Activated naive CD8-positive, alpha-beta T cell treated with anti-CD3 and anti-CD28 coated beads for 36 hours (primary cell): ENCODE measurements at regions not wholly inside any gene's neighbourhood (a gene's known extent, or its start where the extent isn't known, plus 50 kb on each side); places are given as distances from the start of the nearest gene placed in this dataset.
A peak's percentile ranks its signal among the peaks of the same experiment; 100 is the strongest.

Source experiments
- DNase-seq: peaks from one replicate; pipeline ENCODE4 v3.0.0; 2021
- H3K27ac Mint-ChIP-seq: one replicate; pipeline ENCODE4 v1.8.0; 2022; ENCODE audit warnings: mild to moderate bottlenecking, moderate library complexity, mixed read lengths
- H3K27me3 Mint-ChIP-seq: one replicate; pipeline ENCODE4 v1.8.0; 2022; ENCODE audit warnings: mild to moderate bottlenecking, mixed read lengths
- H3K36me3 Mint-ChIP-seq: one replicate; pipeline ENCODE4 v1.8.0; 2021; ENCODE audit warnings: mild to moderate bottlenecking, mixed read lengths
- H3K4me1 Mint-ChIP-seq: one replicate; pipeline ENCODE4 v1.8.0; 2021; ENCODE audit warnings: mixed read lengths
- H3K4me3 Mint-ChIP-seq: one replicate; pipeline ENCODE4 v1.8.0; 2022; ENCODE audit warnings: mild to moderate bottlenecking, moderate library complexity, mixed read lengths
- H3K9me3 Mint-ChIP-seq: one replicate; pipeline ENCODE4 v1.8.0; 2022; ENCODE audit warnings: mixed read lengths

- no peak overlapping the region for H3K4me3 Mint-ChIP-seq
- DNase-seq = no peak
- H3K9me3 Mint-ChIP-seq = no peaks in the 10 kb centered on the region
- no peaks in the 10 kb centered on the region for H3K4me1 Mint-ChIP-seq
- peaks cover 15% of the 10 kb centered on the region for H3K27me3 Mint-ChIP-seq
- no peak overlapping the region for H3K27ac Mint-ChIP-seq
- H3K36me3 Mint-ChIP-seq = no peaks in the 10 kb centered on the region
Observed at GRCh38 chr20:20892328-20892727, 179.9 kb upstream of the RALGAPA2 start.

DNA sequence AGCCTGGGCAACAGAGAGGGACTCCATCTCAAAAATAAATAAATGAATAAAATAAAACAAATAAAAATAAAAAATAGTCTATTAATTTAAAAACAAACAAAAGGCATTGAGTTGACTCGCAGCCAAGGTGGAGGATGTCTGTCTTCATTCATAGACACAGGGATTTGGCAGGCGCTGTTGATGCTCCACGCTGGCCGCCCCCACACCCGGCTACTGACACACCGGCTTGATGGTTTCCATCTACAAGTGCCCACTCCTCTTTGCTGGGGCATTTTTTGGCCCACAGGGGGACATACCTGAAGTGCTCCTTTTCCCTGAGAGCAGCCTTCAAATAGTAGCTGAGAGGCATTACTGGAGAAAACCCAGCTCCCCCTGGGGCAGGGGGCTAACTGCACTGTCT is 178.3 kb upstream of the RALGAPA2 start:
- no peaks in the 10 kb centered on the region for H3K36me3 Mint-ChIP-seq
- no peaks in the 10 kb centered on the region for H3K4me1 Mint-ChIP-seq
- peaks cover 18% of the 10 kb centered on the region for H3K27me3 Mint-ChIP-seq
- DNase-seq = no peak
- no peak overlapping the region for H3K4me3 Mint-ChIP-seq
- no peaks in the 10 kb centered on the region for H3K9me3 Mint-ChIP-seq
- no peak overlapping the region for H3K27ac Mint-ChIP-seq

- peaks cover 18% of the 10 kb centered on the region for H3K27me3 Mint-ChIP-seq
- H3K4me1 Mint-ChIP-seq = no peaks in the 10 kb centered on the region
- H3K9me3 Mint-ChIP-seq = no peaks in the 10 kb centered on the region
- no peaks in the 10 kb centered on the region for H3K36me3 Mint-ChIP-seq
- no peak overlapping the region for H3K27ac Mint-ChIP-seq
- no peak overlapping the region for H3K4me3 Mint-ChIP-seq
- DNase-seq = no peak
Observed at GRCh38 chr20:20888936-20889335, 176.5 kb upstream of the RALGAPA2 start.

- no peaks in the 10 kb centered on the region for H3K9me3 Mint-ChIP-seq
- H3K27me3 Mint-ChIP-seq = peaks cover 18% of the 10 kb centered on the region
Observed at GRCh38 chr20:20888266-20888656, 175.8 kb upstream of the RALGAPA2 start.

GRCh38 chr20:20887593-20888265 is 175.3 kb upstream of the RALGAPA2 start:
- no peak for DNase-seq

More at GRCh38 chr20:20888266-20888656, 175.8 kb upstream of the RALGAPA2 start:
- no peaks in the 10 kb centered on the region for H3K4me1 Mint-ChIP-seq
- H3K4me3 Mint-ChIP-seq = no peak overlapping the region
- no peak for DNase-seq
- no peaks in the 10 kb centered on the region for H3K36me3 Mint-ChIP-seq
- no peak overlapping the region for H3K27ac Mint-ChIP-seq

DNA sequence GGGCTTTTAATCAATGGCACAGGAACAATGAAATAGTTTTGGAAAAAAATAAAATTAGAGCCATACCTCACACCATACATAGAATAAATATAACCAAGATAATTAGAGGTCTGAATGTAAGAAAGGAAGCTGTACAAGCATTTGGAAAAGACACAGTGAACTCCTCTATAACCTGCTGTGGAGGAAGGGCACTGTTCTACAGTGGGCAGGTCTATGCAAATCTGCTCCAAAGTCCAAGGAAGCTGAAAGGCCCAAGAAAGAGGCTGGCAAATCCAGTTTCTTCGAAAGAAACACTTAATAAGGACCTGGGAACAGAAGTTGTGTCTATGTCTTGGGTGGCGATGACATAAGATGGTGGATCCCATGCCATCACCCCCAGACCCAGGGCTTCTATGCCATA is 169.4 kb upstream of the RALGAPA2 start:
- H3K27me3 Mint-ChIP-seq = peaks cover 14% of the 10 kb centered on the region
- DNase-seq = no peak
- H3K4me1 Mint-ChIP-seq = no peaks in the 10 kb centered on the region
- no peaks in the 10 kb centered on the region for H3K9me3 Mint-ChIP-seq
- H3K36me3 Mint-ChIP-seq = no peaks in the 10 kb centered on the region
- no peak overlapping the region for H3K27ac Mint-ChIP-seq
- no peak overlapping the region for H3K4me3 Mint-ChIP-seq

More at GRCh38 chr20:20887593-20888265, 175.3 kb upstream of the RALGAPA2 start:
- no peaks in the 10 kb centered on the region for H3K9me3 Mint-ChIP-seq
- H3K36me3 Mint-ChIP-seq = no peaks in the 10 kb centered on the region
- H3K4me1 Mint-ChIP-seq = no peaks in the 10 kb centered on the region
- H3K27ac Mint-ChIP-seq = no peak overlapping the region
- peaks cover 18% of the 10 kb centered on the region for H3K27me3 Mint-ChIP-seq
- no peak overlapping the region for H3K4me3 Mint-ChIP-seq

DNA sequence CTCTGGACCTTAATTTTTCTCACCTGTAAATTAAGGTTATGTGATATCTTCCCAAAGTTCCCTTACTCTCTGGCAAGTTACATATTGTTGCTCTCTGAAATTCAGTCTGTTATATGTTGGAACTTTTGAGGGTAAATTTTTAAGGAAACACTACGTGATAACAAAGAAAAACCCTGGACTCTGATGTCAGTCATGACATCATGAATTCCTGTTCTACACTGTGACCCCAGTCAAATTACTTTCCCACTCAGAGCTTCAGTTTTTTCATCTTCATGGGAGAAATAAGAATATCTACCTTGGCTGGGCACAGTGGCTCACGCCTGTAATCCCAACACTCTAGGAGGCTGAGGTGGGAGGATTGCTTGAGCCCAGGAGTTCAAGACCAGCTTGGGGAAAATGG is 164.6 kb upstream of the RALGAPA2 start:
- H3K4me1 Mint-ChIP-seq = no peaks in the 10 kb centered on the region
- H3K9me3 Mint-ChIP-seq = no peaks in the 10 kb centered on the region
- H3K27me3 Mint-ChIP-seq = peaks cover 21% of the 10 kb centered on the region
- H3K36me3 Mint-ChIP-seq = no peaks in the 10 kb centered on the region
- H3K4me3 Mint-ChIP-seq = no peak overlapping the region
- no peak for DNase-seq
- no peak overlapping the region for H3K27ac Mint-ChIP-seq

- no peak for DNase-seq
- Mint-ChIP-seq H3K27ac (no peak overlapping the region), H3K4me1 (no peaks in the 10 kb centered on the region), H3K9me3 (no peaks in the 10 kb centered on the region), H3K36me3 (no peaks in the 10 kb centered on the region), H3K4me3 (no peak overlapping the region), H3K27me3 (peaks cover 20% of the 10 kb centered on the region)
Observed at GRCh38 chr20:20875716-20876115, 163.3 kb upstream of the RALGAPA2 start.

DNA sequence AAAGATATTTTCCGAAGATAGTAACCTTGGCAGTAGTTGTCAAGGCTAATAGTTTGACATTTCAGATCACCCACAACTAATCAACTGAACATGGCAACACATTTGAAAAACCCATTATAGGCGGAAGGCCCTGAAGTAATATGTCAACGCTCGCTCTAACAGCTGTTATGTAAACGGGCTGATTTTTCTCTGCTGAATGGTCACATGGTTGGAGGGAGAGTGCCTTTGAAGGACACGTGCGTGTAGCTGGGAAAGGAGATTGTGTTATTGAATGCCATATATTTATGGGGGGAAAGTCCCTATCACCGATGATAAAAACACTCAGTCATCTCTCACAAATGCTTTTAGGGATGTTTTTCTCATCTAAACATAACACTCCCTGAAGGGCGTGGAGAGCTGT is 160.0 kb upstream of the RALGAPA2 start:
- H3K27me3 Mint-ChIP-seq = peaks cover 18% of the 10 kb centered on the region
- no peaks in the 10 kb centered on the region for H3K4me1 Mint-ChIP-seq
- H3K36me3 Mint-ChIP-seq = no peaks in the 10 kb centered on the region
- H3K9me3 Mint-ChIP-seq = no peaks in the 10 kb centered on the region
- H3K4me3 Mint-ChIP-seq = no peak overlapping the region
- H3K27ac Mint-ChIP-seq = no peak overlapping the region
- DNase-seq = no peak

DNA sequence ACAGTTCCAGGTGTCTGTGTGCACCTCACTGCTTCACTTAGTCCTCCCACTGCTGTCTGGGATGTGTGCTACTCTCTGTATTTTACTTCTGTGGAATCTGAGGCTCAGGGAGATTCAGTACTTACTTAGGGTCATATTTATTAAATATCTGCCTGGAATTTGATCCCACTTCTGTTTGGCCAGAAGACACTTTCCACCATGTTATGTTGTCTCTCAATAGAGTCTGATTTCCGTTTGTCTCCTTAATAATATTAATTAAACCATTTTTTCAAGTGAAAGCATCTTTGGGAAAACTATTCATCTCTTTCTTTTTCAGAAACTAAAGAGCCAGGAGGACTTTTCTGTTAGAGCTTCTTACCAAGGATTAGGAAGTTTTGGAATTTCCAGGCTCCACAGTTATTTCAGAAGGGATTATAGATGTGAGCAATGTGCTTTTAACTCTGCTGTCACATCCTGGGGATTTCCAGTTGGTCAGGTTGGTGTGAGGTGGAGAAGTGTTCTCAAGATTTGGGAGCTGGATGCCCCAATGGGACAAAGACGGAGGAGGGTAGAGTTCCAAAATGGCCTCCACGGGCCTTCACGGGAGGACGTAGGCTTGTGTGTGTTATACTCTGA is 156.8 kb upstream of the RALGAPA2 start:
- Mint-ChIP-seq H3K4me1 (no peaks in the 10 kb centered on the region), H3K4me3 (no peak overlapping the region), H3K27ac (no peak overlapping the region), H3K36me3 (no peaks in the 10 kb centered on the region), H3K9me3 (no peaks in the 10 kb centered on the region), H3K27me3 (peaks cover 13% of the 10 kb centered on the region)
- no peak for DNase-seq

- Mint-ChIP-seq H3K4me3 (no peak overlapping the region), H3K36me3 (no peaks in the 10 kb centered on the region), H3K27ac (no peak overlapping the region), H3K4me1 (no peaks in the 10 kb centered on the region), H3K9me3 (no peaks in the 10 kb centered on the region), H3K27me3 (peaks cover 18% of the 10 kb centered on the region)
- no peak for DNase-seq
Observed at GRCh38 chr20:20864351-20865096, 152.1 kb upstream of the RALGAPA2 start.

DNA sequence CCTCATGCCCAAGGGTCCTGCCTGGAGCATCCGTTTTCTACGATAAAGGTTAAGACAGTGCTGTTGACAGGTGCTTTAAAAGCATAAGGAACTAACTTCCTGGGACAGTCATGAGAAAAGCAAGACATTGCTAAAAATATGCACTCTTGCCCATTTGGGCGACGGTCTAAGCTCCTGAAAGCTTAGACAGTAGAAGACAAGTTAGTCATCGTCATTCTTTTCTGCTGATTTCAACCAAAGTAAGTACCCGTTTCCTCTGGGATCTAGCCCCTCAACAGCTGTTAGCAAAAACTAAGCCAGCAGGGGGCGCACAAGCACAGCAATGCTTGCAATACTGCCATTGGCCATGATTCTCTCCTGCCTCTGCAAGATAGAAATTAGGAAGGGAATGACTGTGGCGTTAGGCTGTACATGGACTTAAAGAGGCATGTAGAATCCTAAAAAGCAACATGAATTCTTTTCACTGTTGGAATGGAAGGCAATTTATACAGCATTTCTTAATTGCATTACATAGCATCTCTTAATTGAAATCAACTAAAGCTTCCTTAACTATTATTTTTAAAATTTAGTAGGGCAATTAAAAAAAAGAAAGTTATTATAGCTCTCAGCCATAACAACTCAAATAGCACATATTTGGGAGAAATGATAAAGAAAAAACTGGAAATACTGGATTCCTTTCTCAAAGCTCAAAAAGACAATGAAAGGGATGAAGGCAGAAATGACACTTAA is 147.8 kb upstream of the RALGAPA2 start:
- no peaks in the 10 kb centered on the region for H3K4me1 Mint-ChIP-seq
- H3K27ac Mint-ChIP-seq = no peak overlapping the region
- H3K27me3 Mint-ChIP-seq = peaks cover 43% of the 10 kb centered on the region

DNA sequence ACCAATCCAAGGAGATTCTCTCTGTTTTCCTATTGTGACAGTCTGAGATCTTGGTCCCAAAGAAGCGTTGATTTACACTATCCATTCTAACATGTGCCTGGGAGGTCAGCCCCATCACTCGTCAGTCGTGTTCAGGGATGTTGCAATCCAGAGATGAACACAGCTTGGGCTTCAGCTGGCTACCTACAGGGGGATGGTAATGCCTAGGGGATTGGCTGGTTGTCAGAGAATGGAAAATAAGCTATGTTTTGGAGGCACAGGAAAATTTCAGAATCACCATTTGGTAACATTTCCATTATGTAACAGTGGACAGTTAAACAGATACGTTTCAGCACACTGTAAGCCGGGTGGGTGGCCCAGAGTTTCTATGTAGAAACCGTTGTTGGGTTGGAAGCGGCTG is 147.1 kb upstream of the RALGAPA2 start:
- no peak overlapping the region for H3K4me3 Mint-ChIP-seq
- no peaks in the 10 kb centered on the region for H3K9me3 Mint-ChIP-seq
- H3K4me1 Mint-ChIP-seq = no peaks in the 10 kb centered on the region
- DNase-seq = no peak
- H3K36me3 Mint-ChIP-seq = no peaks in the 10 kb centered on the region
- H3K27ac Mint-ChIP-seq = no peak overlapping the region
- H3K27me3 Mint-ChIP-seq = peaks cover 44% of the 10 kb centered on the region

More for the DNA sequence above, 147.8 kb upstream of the RALGAPA2 start:
- Mint-ChIP-seq H3K9me3 (no peaks in the 10 kb centered on the region), H3K4me3 (no peak overlapping the region), H3K36me3 (no peaks in the 10 kb centered on the region)
- DNase-seq = peak; percentile 77

GRCh38 chr20:20856956-20857355 is 144.5 kb upstream of the RALGAPA2 start:
- no peaks in the 10 kb centered on the region for H3K36me3 Mint-ChIP-seq
- no peak overlapping the region for H3K4me3 Mint-ChIP-seq

DNA sequence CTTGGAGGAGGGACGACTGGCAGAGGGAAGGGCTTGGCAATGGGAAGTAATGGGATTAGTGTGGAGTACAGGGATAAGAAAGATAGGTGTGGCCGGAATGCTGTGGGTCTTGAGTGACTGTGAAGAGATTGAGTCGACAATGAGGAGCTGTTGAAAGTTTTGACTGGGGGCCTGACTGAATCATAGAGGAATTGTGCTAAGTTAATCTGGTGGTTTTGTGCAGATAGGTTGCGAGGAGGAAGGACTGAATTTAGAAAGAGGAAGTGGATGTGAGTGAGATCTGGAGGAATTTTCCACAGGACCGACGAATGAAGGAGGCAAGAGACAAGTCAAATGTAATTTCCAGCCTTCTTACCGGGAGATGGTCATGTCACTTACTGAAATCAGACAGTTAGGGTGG is 143.9 kb upstream of the RALGAPA2 start:
- H3K4me3 Mint-ChIP-seq = no peak overlapping the region
- H3K9me3 Mint-ChIP-seq = no peaks in the 10 kb centered on the region
- H3K4me1 Mint-ChIP-seq = no peaks in the 10 kb centered on the region
- peaks cover 39% of the 10 kb centered on the region for H3K27me3 Mint-ChIP-seq
- no peaks in the 10 kb centered on the region for H3K36me3 Mint-ChIP-seq
- H3K27ac Mint-ChIP-seq = no peak overlapping the region
- DNase-seq = no peak

More at GRCh38 chr20:20856956-20857355, 144.5 kb upstream of the RALGAPA2 start:
- DNase-seq = no peak
- Mint-ChIP-seq H3K27ac (no peak overlapping the region), H3K4me1 (no peaks in the 10 kb centered on the region), H3K9me3 (no peaks in the 10 kb centered on the region), H3K27me3 (peaks cover 41% of the 10 kb centered on the region)
